NCI-H524 (cell line): ENCODE measurements at regions not wholly inside any gene's neighbourhood (a gene's known extent, or its start where the extent isn't known, plus 50 kb on each side); places are given as distances from the start of the nearest gene placed in this dataset.

ENCODE experiments used
- DNase-seq, 2 experiments: peaks; one replicate each; lab custom pipeline; 2025; lab: John Stamatoyannopoulos, UW

DNA sequence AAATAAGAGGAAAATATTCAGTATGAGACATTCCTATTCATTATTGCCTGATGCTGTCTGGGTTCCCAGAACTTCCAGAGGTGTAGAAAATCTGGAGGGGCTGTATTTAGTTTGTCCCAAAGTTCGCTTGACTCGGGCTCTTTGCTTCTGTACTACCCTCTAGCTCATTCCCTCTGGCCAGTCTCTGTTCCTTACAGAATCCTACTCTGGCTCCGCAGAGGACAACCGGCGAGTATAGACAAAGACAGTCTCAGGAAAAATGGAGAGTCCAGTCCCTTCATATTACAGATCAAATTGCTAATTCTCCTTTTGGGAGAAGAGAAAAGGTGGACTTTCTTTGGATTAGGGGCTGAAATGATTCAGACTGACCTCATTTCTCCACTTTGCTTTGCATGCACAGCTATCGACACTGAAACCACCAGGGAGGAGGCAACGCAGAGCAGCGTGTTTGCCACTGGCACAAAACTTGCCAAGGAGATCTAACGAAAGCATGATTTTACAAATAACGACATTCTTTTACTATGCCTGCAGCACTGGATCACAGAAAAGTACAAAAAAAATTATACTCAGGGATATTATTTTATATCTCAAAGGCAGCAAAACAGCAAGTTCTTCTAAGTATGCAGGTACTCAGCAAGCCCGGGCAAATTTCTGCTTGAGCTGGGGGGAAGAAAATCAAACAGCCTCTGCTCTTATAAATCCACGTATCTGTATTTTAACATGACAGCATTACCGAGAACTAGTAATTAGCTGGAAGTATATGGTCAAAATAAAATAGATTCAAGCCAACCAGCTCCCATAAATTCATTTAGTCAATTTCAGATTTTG lies 279.7 kb downstream of the NPR3 start:
- no peak for DNase-seq

DNA sequence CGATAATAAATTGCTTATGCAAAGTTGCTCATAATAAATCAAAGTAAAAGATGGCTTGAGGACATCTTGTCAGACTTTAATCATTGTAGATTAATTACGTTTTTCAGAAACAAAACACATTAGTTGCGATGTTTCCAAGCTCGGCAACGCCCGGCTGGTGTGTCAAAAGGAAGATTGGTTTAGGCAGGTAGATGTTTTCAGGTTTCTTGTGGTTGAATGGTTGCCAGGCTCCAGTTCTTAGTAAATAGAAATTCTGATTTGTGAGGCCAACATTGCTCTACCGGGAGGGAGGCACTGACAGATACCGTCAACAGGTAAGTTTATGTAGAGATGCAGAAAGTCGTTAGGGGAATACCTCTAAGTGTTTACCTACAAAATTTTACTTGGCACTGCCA lies 280.3 kb downstream of the NPR3 start:
- DNase-seq = no peak

GRCh38 chr5:32996336-32996735 lies 285.2 kb downstream of the NPR3 start:
- no peak for DNase-seq

- no peak for DNase-seq
Measured at GRCh38 chr5:33008751-33009418, 297.8 kb downstream of the NPR3 start.

DNA sequence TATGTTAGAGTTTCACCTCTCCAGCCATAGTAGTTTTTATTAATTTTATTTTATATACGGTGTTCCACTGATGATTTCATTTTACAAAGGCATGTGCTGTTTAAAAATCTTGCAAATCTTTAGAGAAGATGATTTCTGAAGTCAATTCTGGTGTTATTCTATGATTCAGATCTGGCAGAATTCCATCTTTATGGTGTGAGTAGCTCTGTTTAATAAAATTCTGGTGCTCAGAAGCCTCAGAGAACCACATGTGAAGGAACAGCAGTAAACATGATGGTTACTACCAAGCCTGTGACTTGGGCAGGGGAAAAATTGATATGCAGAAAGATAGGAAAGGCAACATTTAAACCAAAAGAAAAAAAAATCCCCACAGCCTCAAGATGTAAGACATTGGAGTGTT lies 299.7 kb downstream of the NPR3 start:
- DNase-seq = no peak

- DNase-seq = no peak
Measured at GRCh38 chr5:33011801-33012200, 300.7 kb downstream of the NPR3 start.

- DNase-seq = no peak
Measured at GRCh38 chr5:33023649-33024048, 312.5 kb downstream of the NPR3 start.

DNA sequence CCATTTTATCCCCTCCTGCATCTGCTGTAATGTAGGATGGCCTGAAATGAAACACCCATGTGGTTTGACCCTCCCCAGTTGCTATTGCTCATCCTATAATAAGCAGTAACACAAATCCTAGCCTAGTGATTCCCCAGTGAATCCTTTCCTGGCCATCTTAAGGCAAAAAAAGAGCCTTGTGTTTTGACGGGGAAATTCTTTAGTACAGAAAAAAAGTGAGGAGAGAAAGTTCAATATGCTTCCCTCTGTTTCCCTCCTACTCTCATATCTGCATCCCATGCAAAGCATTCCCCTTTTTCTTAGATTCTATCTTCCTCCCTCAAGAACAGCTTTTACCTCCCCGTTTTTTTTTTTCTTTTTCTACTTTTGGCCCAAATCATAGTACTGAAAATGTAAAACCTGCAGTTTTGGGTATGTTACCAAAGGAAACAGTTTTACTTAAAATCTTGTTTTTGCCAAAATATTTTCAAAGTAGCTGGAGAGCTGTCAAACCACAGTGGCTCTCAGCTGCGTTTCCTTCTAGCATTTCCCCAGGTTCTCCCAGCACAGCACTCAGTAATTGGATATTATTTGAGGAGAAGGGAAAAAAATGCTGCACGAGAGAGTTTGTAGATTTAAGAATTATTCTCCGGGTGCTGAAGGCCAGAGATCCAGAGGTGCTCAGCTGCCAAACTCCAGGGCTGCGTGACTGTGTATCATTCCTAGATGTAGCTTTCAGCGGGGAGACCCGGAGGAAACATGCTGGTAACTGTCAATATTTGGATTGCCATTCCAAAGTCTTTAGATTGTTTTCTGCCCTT lies 321.4 kb downstream of the NPR3 start:
- DNase-seq = no peak

DNA sequence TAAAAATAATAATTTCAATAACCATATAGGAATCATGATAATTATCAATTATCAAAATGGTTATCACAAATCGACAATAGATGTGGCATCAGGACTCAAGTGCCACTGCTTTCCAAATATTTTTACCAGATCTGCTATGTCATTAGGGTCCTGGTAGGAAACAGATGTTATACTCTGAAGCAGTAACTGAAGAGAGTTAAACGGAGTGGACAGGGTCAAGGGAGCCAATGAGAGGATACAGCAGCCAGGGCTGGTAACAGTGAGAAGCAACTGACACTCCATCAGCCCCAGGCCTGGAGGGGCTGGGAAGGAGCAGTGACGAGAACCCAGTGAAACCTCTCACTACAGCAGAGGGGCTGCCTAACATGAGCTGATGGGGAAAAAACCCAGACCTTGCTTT lies 322.4 kb downstream of the NPR3 start:
- no peak for DNase-seq

DNA sequence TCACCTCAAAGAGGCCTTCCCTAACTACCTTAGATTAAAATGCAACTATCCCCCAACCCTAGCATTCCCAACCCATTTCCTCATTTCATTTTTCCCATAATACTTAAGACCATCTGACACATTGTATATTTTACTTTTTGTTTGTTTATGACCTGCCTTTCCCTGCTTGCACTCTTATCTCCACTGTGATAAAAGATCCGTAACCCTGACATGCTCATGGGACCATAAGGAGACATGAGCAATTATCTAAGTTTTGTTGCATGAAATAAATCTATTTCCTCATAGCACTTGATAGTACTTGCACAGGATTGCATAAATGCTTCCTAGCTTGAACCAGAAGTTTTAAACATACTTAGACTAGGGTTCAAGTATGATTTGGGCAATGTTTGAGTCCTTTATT lies 323.7 kb downstream of the NPR3 start:
- no peak for DNase-seq

DNA sequence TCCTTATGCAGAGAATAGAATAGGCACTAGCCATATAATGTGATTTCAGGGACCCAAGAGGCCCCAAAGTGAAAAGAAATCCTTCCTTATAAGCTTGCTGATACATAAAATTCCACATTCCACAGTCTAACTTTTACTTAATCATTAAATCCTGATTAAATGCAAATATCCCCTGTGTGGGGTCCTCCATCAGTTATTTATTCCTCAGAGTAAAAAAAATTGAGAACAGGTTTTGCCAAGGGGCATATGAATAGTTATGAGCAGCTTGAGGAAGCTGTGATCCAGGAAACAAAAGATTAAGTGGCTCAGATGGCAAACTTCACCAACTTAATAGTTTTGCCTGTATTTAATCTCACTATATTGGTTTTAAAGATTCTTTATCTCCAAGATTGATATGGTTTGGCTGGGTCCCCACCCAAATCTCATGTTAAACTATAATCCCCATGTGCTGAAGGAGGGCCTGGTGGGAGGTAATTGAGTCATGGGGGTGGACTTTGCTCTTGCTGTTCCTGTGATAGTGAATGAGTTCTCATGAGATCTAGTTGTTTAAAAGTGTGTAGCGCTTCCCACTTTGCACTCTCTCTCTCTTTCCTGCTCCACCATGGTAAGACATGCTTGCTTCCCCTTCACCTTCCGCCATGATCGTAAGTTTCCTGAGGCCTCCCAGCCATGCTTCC lies 324.9 kb downstream of the NPR3 start:
- no peak for DNase-seq

- no peak for DNase-seq
Measured at GRCh38 chr5:33037076-33037475, 326.0 kb downstream of the NPR3 start.

DNA sequence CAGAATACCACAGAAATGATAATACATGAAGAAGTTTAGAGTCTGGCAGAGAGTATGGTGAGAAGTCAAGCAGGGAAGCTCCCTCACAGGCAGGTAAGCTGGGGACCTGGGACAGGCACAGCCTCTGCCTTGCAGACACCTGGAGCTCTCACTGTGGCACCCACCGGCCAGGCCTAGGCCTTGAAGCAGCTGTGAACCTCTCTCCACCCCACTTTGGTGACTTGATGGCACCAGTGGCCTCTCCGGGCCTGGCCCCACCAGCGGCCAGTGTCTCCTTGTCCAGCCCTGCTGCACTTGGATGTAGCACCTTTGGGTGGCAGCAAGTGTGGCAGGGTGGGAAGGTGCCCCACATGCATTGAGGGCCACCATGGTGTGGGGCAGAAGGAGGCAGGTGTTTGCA lies 330.5 kb downstream of the NPR3 start:
- DNase-seq = no peak

DNA sequence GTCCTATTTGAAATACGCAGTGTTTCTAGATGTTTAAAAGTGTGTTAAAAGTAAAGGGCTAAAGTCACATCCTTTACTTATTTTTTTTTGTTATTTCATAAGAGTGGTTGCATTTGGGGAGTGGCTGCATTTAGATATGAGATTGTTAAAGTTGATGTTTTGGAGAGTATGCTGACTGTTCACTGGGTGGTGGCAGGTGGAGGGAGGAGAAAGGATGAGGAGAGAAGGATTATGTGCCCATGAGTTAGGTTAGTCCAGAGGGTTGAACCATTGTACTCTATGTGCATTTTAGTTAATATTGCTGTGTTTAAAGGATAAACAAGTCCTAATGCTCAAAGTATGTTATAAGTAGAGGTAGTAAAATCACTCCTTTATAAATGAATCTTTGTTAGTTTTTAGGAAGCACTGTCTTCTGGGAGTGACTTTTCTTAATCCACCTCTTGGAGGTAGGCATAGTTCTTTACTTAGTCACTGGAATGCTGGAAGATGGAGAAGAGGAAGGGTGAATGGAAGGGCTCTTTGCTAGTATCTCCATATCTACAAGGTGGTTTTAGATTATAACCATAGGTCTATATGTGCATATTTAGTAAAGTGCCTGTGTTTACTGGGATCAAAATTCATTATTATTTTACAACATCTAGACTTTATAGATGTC lies 332.3 kb downstream of the NPR3 start:
- no peak for DNase-seq

DNA sequence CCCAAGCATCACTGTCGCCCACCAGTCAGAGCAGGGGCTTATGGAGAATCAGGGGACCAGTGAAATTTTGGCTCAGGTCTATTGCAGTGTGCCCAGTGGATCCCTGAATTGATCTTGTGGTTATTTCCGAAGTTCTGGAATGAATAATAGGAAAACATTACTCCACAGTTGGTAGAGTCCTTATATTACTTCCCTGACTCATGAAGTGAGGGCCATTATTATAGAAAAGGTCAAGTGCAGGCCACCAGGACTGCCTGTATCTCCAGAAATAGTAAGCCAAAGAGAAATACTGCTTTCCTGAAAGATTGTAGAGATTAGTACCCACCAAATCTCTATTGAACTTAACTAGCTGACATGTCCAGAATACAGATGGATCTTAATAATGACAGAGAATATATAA lies 335.0 kb downstream of the NPR3 start:
- no peak for DNase-seq

DNA sequence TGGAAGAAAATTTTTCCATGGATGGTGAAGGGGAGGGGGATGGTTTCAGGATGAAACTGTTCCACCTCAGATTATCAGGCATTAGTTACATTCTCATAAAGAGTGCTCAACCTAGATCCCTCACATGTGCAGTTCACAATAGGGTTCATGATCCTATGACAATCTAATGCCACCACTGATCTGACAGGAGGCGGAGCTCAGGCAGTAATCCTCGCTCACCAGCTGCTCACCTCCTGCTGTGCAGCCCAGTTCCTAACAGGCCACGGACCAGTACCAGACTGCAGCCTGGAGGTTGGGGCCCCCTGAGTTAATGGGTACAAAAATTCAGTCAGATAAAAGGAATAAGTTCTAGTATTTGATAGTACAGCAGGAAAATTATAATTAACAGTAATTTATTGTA lies 337.2 kb downstream of the NPR3 start:
- DNase-seq = peak in 1 of 2 experiments; percentile 29

- no peak for DNase-seq
Measured at GRCh38 chr5:33049298-33049697, 338.2 kb downstream of the NPR3 start.

DNA sequence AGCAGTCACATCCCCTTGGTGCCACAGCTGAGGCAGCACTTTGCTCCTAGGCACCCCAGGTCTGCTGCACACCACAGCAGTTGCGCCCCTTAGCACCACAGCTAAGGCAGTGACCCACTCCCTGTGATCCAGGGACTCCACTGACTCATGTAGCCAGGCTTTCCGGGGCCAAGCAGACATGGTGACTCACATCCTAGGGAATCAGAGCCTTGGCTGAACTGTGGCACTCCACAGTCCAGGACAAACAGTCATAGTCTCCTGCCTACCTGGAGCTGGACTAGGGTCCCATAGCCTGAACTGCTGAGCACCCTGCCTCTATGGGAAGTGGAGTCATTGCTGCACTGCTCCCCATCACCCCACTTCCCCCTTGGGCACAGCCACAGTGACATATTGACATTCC lies 338.7 kb downstream of the NPR3 start:
- DNase-seq = no peak

DNA sequence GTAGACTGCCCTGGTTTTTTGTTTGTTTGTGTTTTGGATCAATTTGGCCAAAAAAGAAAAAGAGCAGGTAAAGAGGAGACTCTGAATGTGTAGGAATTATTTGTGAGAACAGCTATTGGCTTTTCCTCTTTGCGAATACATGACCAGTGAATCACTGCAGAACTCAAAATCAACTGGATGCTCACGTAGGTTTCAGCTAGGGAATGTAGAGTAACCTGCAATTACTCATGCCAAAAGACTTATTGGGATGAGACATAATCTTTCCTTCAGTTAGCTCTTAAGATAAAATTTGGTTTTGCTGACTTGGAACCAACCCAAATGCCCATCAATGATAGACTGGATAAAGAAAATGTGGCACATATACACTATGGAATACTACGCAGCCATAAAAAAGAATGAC lies 348.0 kb downstream of the NPR3 start:
- no peak for DNase-seq

- no peak for DNase-seq
Measured at GRCh38 chr5:33065131-33065530, 354.0 kb downstream of the NPR3 start.

GRCh38 chr5:33067291-33067690 lies 356.2 kb downstream of the NPR3 start:
- DNase-seq = no peak

DNA sequence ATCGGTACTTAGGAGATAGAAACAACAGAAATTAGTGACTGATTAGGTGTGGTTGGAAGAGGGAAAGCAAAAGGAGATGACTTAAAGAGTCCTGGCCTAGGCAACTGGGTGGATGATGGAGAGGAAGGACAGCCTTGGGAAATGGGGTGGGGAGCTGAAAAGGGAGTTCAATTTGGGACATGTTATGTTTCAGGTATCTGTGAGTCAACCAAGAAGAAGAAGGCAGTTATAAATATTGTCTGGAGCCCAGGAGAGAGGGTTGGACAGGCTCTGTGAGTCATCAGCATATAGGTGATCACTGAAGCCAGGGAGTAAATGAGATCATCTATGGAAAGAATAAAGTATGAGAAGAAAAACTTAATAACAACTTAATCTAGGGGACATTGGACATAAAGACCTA lies 357.7 kb downstream of the NPR3 start:
- no peak for DNase-seq
